ENCODE measurements at regions not wholly inside any gene's neighbourhood (a gene's known extent, or its start where the extent isn't known, plus 50 kb on each side); places are given as distances from the start of the nearest gene placed in this dataset.

DNA sequence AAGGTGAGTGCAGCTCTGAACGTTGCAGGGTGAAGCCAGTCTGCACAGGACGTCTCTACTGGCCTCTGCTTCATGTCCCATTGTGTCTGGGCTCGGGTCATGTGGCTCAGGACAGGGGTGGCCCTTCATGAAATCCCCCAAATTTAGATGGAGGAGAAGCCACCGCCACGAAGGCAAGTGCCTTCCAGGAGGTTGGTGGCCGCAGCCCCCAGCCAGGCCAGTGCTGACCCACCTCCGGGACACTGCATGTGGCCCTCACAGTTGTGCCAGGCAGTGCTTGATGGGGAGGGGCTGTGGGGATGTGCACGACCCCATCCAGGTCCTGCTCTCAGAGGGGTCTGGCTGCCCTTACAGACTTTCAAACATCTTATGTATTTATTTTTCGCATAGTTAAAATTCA lies 1311.1 kb downstream of the BRD1 start:
- Histone ChIP-seq H3K4me3 (replicated peaks in 1 of 2; ENCODE audit: low read depth in 1 of 2, low read length in 2 of 2) (no peak overlapping the region), H3K9me3 (ENCODE audit: control insufficient read depth in 1 of 2, insufficient read depth in 1 of 2, low read depth in 1 of 2, low read length in 2 of 2) (no peaks in the 10 kb centered on the region), H2AFZ (ENCODE audit: low read depth, low read length, poor library complexity, severe bottlenecking) (no peak overlapping the region), H3K9ac (ENCODE audit: low read length) (no peak overlapping the region), H3K36me3 (ENCODE audit: control insufficient read depth in 1 of 2, insufficient read depth in 2 of 2, low read length in 2 of 2) (no peaks in the 10 kb centered on the region), H3K9me2 (ENCODE audit: insufficient read depth) (no peaks in the 10 kb centered on the region), H3K79me2 (ENCODE audit: insufficient read depth, low read length) (no peaks in the 10 kb centered on the region), H4K20me1 (ENCODE audit: insufficient read depth) (no peaks in the 10 kb centered on the region), H3K27ac (ENCODE audit: low read depth, low read length) (no peak overlapping the region), H3K4me2 (ENCODE audit: low read length) (no peak overlapping the region), H3K27me3 (ENCODE audit: insufficient read depth, low read length) (no peaks in the 10 kb centered on the region), H3K4me1 (ENCODE audit: control insufficient read depth in 1 of 2, insufficient read depth in 2 of 2, low read length in 2 of 2) (no peaks in the 10 kb centered on the region)
- intact Hi-C loops (cut with micrococcal nuclease): no loop called here
- ChIA-PET CTCF (no interaction called here), RAD21 (ENCODE audit: low non-redundant PET in 1 of 2, low total read pairs in 2 of 2, uncharacterized antibody in 2 of 2, unreplicated experiment in 2 of 2) (no interaction called here), POLR2A (no interaction called here)
- ATAC-seq (no peak), DNase-seq (ENCODE audit: low read depth, low spot score) (no peak)
- TF ChIP-seq ELF1 (IDR thresholded peaks at IDR 0.05; ENCODE audit: borderline replicate concordance, low read depth): no peak
- no peak for TF ChIP-seq EGR1 (IDR thresholded peaks at IDR 0.05; ENCODE audit: low read depth)
- TF ChIP-seq EZH2phosphoT487 (IDR thresholded peaks at IDR 0.05; ENCODE audit: borderline replicate concordance): no peak
- TF ChIP-seq, protein P1, sequence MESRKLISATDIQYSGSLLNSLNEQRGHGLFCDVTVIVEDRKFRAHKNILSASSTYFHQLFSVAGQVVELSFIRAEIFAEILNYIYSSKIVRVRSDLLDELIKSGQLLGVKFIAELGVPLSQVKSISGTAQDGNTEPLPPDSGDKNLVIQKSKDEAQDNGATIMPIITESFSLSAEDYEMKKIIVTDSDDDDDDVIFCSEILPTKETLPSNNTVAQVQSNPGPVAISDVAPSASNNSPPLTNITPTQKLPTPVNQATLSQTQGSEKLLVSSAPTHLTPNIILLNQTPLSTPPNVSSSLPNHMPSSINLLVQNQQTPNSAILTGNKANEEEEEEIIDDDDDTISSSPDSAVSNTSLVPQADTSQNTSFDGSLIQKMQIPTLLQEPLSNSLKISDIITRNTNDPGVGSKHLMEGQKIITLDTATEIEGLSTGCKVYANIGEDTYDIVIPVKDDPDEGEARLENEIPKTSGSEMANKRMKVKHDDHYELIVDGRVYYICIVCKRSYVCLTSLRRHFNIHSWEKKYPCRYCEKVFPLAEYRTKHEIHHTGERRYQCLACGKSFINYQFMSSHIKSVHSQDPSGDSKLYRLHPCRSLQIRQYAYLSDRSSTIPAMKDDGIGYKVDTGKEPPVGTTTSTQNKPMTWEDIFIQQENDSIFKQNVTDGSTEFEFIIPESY (IDR thresholded peaks at IDR 0.05; ENCODE audit: extremely low read depth, insufficient replicate concordance, low read length): no peak
- TF ChIP-seq ZFX (IDR thresholded peaks at IDR 0.05): no peak
- no peak for TF ChIP-seq POLR2AphosphoS5 (IDR thresholded peaks at IDR 0.05; ENCODE audit: low read depth, low read length)
- no peak for TF ChIP-seq SIN3A (IDR thresholded peaks at IDR 0.05; ENCODE audit: low read depth)
- no TSS peak for BruUV-seq (replicated peaks)

GRCh38 chr22:48515571-48516200 lies 1312.0 kb downstream of the BRD1 start:
- no peak overlapping the region for H3K27ac ChIP-seq (ENCODE audit: low read depth, low read length)
- H4K20me1 ChIP-seq (ENCODE audit: insufficient read depth): no peaks in the 10 kb centered on the region
- H3K79me2 ChIP-seq (ENCODE audit: insufficient read depth, low read length): no peaks in the 10 kb centered on the region
- no peak overlapping the region for H2AFZ ChIP-seq (ENCODE audit: low read depth, low read length, poor library complexity, severe bottlenecking)
- H3K27me3 ChIP-seq (ENCODE audit: insufficient read depth, low read length): no peaks in the 10 kb centered on the region
- no peaks in the 10 kb centered on the region for H3K9me3 ChIP-seq (ENCODE audit: control insufficient read depth in 1 of 2, insufficient read depth in 1 of 2, low read depth in 1 of 2, low read length in 2 of 2)
- ChIA-PET POLR2A (no interaction called here), RAD21 (ENCODE audit: low non-redundant PET in 1 of 2, low total read pairs in 2 of 2, uncharacterized antibody in 2 of 2, unreplicated experiment in 2 of 2) (no interaction called here), CTCF (no interaction called here)
- no peak overlapping the region for H3K4me2 ChIP-seq (ENCODE audit: low read length)
- no peaks in the 10 kb centered on the region for H3K9me2 ChIP-seq (ENCODE audit: insufficient read depth)
- no peak overlapping the region for H3K4me3 ChIP-seq (replicated peaks in 1 of 2; ENCODE audit: low read depth in 1 of 2, low read length in 2 of 2)
- intact Hi-C loops (cut with micrococcal nuclease): no loop called here
- no peak overlapping the region for H3K9ac ChIP-seq (ENCODE audit: low read length)
- no peak for TF ChIP-seq EZH2 (IDR thresholded peaks at IDR 0.05)
- no peak for TF ChIP-seq ZFX (IDR thresholded peaks at IDR 0.05)
- TF ChIP-seq, protein P1 (IDR thresholded peaks at IDR 0.05; ENCODE audit: extremely low read depth, insufficient replicate concordance, low read length): no peak
- TF ChIP-seq SIN3A (IDR thresholded peaks at IDR 0.05; ENCODE audit: low read depth): no peak
- no peak for TF ChIP-seq POLR2AphosphoS5 (IDR thresholded peaks at IDR 0.05; ENCODE audit: low read depth, low read length)
- no peak for TF ChIP-seq CEBPB (IDR thresholded peaks at IDR 0.05; ENCODE audit: low read depth)
- TF ChIP-seq JUND (IDR thresholded peaks at IDR 0.05): no peak
- no peak for TF ChIP-seq ZNF274 (IDR thresholded peaks at IDR 0.05; ENCODE audit: low read depth, low read length)
- TF ChIP-seq, protein P2, sequence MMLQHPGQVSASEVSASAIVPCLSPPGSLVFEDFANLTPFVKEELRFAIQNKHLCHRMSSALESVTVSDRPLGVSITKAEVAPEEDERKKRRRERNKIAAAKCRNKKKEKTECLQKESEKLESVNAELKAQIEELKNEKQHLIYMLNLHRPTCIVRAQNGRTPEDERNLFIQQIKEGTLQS (IDR thresholded peaks at IDR 0.05): no peak
- no peak for TF ChIP-seq ELF1 (IDR thresholded peaks at IDR 0.05; ENCODE audit: borderline replicate concordance, low read depth)
- TF ChIP-seq TCF7L2 (IDR thresholded peaks at IDR 0.05; ENCODE audit: borderline replicate concordance, extremely low read depth, insufficient read depth, insufficient read length): no peak
- TF ChIP-seq CBX3 (IDR thresholded peaks at IDR 0.05; ENCODE audit: low read depth): no peak
- DNase-seq (ENCODE audit: low read depth, low spot score): no peak
- H3K4me1 ChIP-seq (ENCODE audit: control insufficient read depth in 1 of 2, insufficient read depth in 2 of 2, low read length in 2 of 2): no peaks in the 10 kb centered on the region
- no peak for ATAC-seq
- no TSS peak for BruUV-seq (replicated peaks)
- no peaks in the 10 kb centered on the region for H3K36me3 ChIP-seq (ENCODE audit: control insufficient read depth in 1 of 2, insufficient read depth in 2 of 2, low read length in 2 of 2)
